ENCODE measurements at regions not wholly inside any gene's neighbourhood (a gene's known extent, or its start where the extent isn't known, plus 50 kb on each side); places are given as distances from the start of the nearest gene placed in this dataset.
"Not testable (repeated sequence)": the region's sequence is repeated elsewhere in the genome, so short reads cannot be mapped to it uniquely, and the experiment has no call there.

DNA sequence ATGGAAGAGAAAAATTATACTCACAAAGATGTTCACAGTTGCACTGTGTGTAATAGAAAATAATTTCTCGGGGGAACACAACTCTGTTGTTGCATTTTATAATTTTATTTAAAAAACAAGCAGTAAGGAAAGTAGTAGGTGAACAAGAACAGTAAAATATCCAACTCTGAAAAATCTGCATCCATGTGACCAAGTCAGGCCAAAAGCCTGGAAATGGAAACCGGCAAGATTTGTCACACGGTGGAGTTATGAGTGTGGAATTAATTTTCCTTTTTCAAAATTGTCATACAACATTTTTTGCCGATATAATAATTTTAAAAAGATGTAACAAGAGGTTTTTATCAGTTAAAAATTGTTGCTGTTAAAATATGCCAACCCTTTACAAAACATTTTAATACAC lies 1421.5 kb downstream of the BRD1 start:
- DNase-seq: no peak

DNA sequence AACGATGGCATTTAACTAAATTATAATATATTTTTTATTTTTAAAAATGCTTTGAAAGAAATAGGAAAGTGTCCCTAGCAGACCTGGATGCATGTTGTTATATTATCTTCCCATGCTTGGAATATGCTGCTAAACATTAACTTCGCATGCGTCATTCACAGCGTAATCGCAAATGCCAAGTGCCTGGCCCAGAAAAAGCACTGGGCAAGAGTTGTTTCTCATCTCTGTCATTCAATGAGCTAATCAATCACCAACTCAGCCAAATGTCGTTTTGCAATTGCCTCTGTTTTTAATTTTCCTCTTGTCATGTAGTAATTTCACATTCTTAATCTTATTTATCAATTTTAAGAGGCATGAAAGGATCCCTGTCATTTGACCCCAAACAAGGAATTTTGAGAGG lies 1421.9 kb downstream of the BRD1 start:
- no peak for DNase-seq

DNA sequence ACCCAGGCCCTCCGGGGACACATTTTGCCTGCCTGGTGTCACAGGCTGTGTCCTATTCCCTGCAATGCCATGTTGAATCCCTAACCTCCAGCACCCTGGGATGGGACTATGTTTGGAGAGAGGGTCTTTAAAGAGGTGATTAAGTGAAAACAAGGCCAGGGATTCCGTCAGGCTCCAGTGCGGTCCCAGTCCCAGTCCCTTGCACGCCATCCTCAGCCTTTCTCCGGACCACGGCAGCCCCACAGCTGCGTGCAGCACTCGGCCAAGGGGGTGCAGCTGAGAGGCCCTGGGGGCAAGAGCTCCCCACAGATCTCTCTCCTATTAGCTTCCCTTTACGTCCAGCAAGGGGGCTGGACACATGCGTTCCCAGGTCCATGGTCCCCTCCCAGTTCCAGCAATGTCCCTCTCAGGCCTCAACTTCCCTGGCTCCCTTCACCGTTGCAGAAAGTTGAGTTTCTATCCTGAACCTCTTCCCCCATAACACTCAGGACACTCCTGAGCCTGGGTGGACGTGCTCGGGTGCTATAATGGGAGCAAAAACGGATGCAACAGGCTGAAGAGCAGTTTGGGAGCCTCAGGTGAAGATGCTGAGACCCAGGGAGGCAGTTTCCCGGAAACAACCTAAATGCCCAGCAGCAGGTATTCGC lies 1422.7 kb downstream of the BRD1 start:
- DNase-seq: no peak

DNA sequence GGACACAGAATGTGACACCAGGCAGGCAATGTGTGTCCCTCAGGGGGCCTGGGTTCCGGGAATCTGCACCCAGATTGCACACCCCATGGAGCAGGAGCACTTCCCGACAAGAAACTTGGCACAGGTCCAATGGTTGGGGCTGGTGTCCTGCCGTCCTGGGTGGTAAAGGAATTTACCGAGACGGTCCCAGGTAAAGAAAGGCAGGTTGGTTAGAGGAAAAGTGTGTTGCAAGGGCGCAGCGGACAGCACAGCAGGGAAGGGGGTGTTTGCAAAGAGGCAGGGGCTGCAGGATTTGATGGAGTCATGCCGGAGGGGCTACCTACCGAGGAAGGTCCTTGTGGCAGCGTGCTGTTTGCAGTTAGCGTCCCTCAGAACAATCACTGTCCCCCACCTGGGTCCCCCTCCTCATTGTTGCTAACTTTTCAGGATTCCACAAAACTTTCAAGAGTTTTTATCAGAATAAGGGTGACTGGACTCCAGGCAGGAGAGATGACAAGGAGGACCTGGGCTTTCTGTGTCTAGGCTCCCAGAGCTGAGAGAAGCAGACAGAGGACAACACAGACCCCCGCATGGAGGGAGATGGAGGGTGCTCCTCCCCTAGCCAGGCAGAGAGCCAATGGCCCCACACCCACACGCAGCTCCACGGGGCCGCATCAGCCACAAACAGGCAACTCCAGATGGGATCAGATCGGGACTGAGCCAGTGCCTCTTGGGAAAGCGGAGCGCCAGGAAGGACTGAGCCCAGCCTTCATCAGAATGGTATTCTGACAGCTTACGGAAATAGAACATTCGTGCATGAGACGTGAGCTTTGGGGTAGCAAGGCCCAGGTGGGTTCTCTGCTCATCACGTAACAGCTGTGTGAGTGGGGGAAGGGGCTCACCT lies 1423.9 kb downstream of the BRD1 start:
- DNase-seq: peak; percentile 3

DNA sequence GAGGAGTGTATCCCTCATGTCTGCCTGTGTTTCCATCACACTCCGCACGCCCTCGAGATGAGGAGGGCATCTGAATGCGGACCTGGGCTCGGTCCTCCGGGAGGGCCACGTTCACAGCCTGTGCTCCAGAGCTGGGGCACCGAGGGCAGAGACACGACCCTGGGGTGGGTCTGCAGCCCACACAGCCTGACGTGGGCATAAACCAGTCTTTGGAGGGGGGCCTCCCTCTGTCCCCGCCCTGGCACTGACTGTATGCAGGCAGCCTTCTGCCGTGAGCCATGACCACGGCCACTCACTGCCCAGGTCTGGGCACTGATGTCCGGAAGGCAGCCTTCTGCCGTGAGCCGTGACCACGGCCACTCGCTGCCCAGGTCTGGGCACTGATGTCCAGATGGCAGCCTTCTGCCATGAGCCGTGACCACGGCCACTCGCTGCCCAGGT lies 1425.1 kb downstream of the BRD1 start:
- DNase-seq: no peak

DNA sequence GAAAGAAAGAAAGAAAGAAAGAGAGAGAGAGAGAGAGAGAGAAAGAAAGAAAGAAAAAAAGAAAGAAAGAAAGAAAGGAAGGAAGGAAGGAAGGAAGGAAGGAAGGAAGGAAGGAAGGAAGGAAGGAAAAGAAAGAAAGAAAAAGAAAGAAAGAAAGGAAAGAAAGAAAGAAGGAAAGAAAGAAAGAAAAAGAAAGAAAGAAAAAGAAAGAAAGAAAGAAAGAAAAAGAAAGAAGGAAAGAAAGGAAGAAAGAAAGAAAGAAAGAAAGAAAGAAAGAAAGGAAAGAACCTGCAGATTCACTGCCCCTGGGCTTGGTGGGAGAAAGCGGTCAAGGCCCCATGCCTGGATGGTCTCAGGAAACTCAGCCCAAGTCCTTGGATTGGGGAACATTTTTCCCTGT lies 1426.2 kb downstream of the BRD1 start:
- not testable (repeated sequence) for DNase-seq

DNA sequence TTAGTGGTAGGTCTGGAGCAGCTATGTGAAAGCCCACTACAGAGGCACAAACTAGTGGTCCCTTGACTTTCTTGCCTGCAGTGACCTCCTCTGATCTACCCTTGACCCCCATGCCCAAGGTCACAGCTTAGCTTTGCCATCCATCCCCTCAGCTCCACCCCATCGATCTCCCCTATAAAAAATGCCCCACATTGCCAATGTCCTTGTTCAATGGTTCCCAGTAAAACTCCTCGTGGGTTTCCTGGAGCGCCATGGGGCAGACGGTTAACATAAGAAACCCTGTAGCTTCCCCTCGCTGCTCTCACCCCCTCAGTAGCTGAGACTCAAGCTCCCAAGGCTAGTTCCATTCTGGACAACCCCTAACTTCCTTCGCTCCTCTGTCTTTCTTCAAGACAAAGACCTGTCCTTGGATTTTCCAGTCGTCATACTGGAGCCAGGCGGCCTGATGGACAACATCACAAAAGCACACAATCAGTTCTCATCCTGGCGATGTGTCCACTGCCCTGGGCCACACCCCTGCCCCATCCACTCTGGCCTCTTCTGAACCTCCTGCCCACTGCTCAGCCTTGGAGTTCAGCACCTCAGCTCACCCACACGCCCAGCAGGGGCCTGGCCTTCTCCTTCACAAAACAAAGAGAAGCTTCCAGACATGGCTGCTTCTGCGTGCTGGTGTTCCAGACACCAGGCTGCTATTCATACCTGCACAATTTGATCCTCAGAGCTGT lies 1429.3 kb downstream of the BRD1 start:
- no peak for DNase-seq

DNA sequence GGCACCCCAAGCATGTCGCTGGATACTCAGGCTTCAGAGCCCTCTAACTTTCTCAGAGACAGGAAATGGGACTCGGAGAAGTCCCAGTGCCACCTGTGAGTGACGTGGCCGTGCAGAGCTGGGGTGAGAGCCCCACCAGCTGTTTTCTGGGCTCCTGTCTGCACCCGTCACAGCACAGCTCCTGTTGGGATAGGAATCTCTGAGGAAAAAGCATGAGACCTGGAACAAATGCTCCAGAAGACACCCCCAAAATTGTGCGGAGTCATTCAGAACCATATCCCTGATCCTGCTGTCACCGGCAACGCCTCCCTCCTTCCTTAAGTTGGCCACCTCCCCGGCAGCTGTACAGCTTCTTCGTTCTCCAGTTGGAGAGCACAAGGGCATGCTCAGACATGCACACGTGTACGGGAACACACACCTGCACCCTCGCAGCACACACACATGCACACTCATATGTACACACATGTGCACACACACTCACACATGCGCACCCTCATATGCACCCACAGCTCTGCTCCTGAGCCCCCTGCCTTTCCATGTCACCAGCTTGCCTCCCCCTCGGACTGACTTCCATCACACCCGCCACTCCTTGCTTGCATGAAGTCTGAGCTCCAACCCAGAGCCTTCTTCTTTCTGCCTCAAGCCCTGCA lies 1430.0 kb downstream of the BRD1 start:
- no peak for DNase-seq

DNA sequence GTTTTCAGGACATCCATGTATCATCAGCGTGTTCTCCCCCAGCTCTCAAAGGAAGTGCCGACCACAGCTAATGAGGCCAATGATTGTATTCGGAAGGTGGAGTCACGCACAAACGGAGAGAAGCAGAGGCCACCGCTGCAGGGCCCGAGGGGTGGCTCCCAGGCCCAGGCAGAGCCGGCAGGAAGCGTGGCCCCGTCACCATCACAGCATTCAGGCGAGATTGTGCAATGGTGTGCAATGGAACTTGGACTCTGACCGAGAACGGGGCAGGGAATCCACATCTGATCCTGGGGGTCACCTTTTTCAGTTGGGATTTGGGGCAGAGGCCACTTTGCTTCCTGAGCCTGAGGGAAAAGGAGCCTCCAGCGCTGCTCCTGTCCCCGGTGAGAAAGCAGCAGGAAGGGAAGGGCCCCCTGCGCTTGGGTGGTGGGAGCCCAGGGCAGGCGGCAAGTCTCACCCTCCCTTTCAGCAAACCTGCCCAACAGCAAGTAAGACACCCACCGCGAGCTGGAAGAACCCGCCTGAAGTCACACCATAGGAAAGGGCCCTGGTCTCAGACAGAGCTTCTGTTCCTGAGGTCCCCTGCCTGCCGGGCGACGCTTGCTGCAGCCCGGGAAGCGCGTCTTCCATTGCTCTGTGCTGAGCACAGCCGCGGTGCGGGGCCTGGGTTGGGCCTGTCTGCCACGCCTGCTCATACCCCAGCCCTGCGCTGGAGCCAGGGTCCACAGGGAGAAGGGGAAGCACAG lies 1430.7 kb downstream of the BRD1 start:
- no peak for DNase-seq

DNA sequence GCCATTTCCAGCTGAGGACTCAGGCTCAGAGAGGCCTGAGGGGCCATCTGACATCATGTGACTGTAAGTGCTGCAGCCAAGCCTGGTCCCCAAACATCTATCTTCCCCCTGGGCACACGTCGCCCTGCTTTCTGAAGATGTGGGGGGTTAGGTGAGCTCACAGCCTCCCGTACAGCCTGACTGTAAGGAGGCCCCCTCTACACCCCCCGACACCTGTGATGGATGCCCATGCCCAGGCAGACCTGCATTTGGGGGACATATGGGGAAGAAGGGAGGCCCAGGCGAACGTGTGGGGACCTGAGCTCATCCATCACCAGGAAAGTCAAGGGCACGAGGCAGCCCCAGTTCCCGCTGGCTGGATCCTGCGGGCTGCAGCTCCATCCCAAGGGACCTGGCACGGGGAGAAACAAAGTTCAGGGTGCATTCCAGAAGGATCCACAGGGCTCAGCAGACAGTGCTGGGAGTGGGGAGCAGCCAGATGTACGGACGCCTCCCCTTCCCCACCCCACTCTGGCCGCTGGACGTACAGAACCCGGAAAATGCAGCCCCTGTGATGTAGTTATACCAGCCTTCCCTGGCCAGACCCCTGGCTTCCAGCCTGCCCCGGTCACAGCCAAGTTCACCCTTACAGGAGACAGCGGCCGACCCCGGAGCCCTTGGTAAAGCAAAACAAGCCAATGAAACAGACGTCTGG lies 1431.4 kb downstream of the BRD1 start:
- DNase-seq: no peak

DNA sequence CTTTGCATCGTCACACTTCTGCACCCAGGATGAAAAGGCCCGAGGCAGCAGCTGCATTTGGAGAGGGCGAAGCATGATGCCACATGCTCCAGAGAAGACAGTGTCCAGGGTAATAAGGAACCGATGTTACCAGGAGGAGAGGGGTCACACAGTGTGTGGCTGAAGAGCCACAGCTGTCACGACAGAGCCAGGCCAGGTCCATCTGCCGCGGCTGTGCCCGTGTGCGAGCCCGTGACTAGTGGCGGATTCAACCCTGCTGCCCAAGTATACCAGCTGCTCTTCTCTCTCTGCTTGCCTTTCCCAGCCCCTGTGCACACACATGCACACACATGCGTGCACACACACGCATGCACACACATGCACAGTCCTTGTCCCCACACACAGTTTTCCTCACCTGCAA lies 1432.5 kb downstream of the BRD1 start:
- DNase-seq: no peak

DNA sequence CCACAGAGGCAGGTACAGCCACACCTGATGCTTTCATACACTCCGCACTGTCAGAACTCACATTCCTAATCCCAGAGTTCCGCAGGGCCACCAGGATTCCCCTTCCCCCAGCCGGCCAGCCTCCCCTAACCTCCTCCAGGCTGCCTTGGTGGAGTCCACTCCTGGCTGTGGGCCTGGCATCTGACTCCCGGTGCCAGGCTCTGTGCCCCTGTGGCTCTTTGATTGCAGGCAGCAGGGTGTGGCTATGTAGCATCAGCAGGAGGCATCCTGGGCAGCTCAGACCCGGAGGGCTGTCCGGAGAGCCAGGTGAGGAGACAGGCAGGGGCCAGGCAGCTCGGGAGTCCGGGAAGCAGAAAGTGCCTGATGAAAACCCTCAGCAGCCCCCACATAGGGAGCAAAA lies 1432.9 kb downstream of the BRD1 start:
- DNase-seq: no peak

DNA sequence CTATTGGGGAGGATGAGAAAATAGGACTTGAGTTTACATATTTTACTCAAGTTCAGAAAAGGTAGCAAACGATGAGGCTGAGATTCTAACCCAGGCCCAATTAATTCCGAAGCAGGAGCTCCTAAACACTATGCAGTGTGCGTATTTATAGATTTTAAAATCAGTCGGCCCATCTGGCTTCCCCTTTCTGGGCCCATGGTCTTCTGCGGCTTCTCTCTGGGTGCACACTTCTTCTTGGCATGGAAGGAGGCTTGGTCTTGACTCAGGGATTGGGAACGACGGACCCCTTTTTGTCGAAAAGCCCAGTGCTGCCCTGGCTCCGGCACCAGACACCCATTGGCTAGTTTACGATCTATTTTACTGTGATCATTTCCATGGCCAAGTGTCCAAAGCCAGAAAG lies 1433.8 kb downstream of the BRD1 start:
- no peak for DNase-seq

DNA sequence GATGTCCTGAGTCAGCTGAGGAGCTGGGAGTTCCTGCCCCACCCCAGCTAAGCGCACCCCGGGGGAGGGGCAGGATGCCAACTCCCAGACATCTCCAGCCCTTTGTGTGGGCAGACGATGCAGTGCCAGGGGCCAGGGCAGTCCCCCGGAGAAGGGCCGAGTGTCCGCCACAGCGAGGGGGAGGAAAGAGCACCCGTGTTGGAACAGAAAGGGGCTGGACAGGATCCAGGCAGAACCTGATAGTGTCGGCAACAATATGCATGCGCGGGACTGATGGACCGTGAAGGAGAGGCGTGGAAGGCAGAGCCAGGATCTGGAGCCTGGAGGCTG lies 1434.7 kb downstream of the BRD1 start:
- peak; percentile 41 for DNase-seq

DNA sequence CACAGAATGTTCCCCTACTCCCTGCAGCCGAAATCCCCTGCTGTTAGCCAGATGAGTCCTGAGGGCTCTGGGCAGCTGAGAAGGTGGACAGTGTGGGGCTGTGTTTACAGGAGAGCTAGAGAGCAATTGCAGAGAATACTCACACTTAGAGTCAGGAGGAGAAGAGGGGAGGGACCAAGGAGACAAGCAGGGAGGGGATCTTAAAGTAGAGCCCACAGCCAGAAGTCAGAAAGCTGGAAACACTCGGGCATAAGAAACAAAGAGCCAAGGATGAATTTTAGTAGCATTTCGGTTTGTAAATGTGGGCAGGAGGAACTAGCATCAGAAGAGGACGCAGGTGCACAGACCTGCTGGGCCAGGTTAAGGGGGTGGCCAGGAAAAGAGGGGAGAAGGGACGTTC lies 1435.9 kb downstream of the BRD1 start:
- DNase-seq: peak; percentile 46

DNA sequence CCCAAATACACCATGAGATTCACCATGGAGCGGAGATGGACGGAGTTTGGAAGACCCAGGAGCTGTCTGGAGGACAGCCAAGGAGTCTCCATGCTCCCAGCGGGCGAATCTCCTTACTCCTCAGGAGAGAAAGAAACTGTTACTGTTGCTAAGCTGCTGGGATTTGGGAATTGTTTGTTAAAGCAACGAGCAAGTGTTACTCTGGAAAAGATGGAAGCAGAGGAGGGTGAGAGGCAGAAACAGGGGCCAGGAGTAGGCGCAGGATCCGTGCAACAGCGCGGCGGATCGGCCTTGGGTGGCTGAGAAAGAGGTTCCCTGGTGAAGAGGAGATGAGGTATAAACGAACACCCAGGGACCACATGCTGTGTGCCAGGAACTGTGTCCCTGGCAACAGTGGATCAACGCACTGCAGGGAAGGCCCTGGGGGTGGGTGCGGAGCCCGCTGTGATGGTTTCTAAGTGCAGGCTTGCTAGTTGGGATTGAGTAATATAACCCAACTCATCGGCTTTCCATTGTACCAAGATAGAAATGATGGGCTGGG lies 1436.4 kb downstream of the BRD1 start:
- peak; percentile 80 for DNase-seq

DNA sequence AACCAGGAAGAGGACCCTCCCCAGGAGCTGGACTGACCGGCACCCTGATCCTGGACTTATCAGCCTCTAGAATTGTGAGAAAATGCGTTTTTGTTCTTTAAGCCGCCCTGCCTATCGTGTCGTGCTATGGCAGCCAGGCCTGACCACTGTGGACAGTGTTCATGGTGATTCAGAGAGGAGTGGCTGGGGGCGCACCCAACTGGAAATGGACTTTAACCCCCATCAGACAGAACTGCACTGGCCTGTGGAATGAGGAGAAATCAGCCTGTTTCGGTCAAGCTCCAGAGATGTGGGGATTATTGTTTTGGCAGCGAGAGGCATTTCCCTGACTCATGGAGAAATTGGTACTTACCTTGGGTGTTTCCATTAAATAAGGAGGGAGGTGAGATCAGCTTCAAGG lies 1437.8 kb downstream of the BRD1 start:
- no peak for DNase-seq

DNA sequence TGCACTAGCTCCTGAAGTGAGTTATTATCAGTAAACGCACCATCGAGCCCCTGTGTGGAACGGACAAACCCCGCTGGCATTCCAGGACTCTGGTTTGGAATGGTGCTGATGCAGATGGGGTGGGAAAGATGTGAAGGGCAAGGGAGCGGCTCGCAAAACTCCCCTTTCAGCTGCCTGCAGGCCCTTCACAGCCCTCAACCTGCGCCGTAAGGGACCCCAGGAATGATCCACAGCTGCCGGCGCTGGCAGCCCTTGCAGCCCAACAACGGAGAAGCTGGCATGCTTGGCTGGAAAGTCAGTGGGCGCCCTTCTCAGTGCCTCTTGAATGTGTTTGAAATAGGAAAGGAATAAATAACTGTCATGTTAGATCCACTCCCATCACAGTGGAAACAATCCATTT lies 1445.5 kb downstream of the BRD1 start:
- no peak for DNase-seq

DNA sequence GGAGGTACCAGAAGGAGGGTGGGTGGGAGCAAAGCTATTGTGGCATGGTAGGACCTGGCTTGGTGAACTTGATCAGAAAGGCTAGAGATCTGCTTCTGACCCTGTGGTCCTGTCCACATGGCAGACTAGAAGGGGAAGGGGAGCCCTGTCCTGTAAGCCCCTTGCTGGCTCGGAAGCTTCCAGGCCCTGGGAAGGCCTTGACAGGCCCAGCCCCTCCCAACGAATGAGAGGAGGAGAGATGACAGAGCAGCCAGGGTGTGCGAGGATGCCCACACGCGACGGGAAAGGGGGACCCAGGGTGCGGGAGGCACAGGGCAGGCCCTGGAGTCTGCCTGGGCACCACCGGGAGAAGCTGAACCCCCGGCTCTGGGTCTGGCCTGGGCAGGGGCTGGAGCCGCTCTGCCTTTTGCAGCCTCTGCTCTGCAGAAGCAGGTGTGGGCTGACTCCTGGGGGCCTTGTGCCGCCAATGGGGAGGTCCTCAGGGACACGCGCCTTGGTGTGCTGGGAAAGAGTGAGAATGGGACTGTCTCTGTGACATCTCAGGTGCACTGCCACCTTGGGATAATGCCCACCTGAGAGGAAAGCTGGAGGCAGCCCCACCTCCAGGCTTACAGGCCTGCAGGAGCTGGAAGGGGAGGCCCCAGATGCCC lies 1447.5 kb downstream of the BRD1 start:
- no peak for DNase-seq

DNA sequence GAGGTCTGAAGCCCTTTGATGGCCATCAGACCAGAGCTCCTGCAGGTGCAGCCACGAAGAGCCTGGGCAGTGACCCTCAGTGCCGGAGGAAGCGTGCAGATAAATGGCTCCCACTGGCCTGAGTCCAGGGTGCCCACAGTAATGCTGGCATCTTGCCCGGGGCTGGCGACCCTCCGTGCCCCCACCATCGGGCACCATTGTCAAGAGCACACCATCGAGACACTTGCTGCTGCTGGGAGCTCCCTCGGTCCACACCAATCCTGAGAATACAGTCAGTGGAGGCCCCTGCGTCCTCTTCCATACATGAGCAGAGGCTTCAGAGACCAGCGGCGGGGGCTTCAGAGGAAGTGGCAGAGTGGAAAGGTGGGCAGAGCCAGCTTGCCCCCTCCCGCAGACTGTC lies 1448.3 kb downstream of the BRD1 start:
- no peak for DNase-seq

DNA sequence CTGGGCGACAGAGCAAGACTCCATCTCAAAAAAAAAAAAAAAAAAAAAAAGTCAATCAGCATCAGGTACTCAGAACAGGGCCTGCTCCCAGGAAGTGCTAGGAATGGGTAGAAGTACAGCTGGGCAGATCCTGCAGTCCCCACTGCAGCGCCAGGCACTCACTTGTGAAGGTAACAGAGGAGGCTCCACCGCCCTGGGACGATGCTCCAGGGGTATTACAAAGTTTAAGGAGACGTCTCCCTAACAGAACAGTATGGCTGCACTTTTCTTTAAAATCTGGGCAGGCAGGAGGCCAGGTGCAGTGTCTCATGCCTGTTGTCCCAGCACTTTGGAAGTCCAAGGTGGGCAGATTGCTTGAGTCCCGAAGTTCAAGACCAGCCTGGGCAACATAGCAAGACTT lies 1449.0 kb downstream of the BRD1 start:
- no peak for DNase-seq

All from NCI-H345 (cell line).